Neutrophil (primary cell): ENCODE measurements at regions not wholly inside any gene's neighbourhood (a gene's known extent, or its start where the extent isn't known, plus 50 kb on each side); places are given as distances from the start of the nearest gene placed in this dataset.

Source experiments
- H3K27ac ChIP-seq: fragments of 200-600 bp; sonication (generic); 2 replicates; pipeline ENCODE4 v1.5.1; 2016; ENCODE audit warnings: mild to moderate bottlenecking, moderate library complexity
- H3K27me3 ChIP-seq: fragments of 200-600 bp; sonication (generic); 2 replicates; pipeline ENCODE4 v1.6.0; 2016; ENCODE audit warnings: mild to moderate bottlenecking
- H3K36me3 ChIP-seq: fragments of 200-600 bp; sonication (generic); 2 replicates; pipeline ENCODE4 v1.5.1; 2017
- H3K4me1 ChIP-seq, 2 experiments: fragments of 200-600 bp in 1 of 2; sonication (generic) in 1 of 2; 1 replicate in 1 of 2; 2 replicates in 1 of 2; pipeline versions ENCODE4 v1.5.1 to v1.6.1; 2013 to 2016; ENCODE audit warnings: low read depth in 1 of 2, low read length in 1 of 2, mild to moderate bottlenecking in 1 of 2, moderate library complexity in 1 of 2; ENCODE audit not compliant: control insufficient read depth in 1 of 2, insufficient read depth in 1 of 2
- H3K4me3 ChIP-seq, 2 experiments: fragments of 200-600 bp in 1 of 2; sonication (generic) in 1 of 2; 1 replicate in 1 of 2; 2 replicates in 1 of 2; pipeline ENCODE4 v1.5.1; 2013 to 2016; ENCODE audit warnings: low read depth in 1 of 2, low read length in 1 of 2, mild to moderate bottlenecking in 1 of 2, moderate library complexity in 1 of 2
- H3K9me3 ChIP-seq: fragments of 200-600 bp; sonication (generic); 2 replicates; pipeline ENCODE4 v1.5.1; 2016
- CTCF ChIP-seq: fragments of 200-600 bp; sonication (generic); IDR thresholded peaks from 2 replicates; pipeline ENCODE4 v1.5.1; 2016; ENCODE audit warnings: antibody characterized with exemption

- Histone ChIP-seq H3K27me3 (no peaks in the 10 kb centered on the region), H3K27ac (no peak overlapping the region), H3K36me3 (no peaks in the 10 kb centered on the region), H3K4me1 (no peaks in the 10 kb centered on the region), H3K4me3 (no peak overlapping the region), H3K9me3 (no peaks in the 10 kb centered on the region)
- TF ChIP-seq CTCF: no peak
Observed at GRCh38 chr5:86909418-86910295, 291.9 kb downstream of the COX7C start.

DNA sequence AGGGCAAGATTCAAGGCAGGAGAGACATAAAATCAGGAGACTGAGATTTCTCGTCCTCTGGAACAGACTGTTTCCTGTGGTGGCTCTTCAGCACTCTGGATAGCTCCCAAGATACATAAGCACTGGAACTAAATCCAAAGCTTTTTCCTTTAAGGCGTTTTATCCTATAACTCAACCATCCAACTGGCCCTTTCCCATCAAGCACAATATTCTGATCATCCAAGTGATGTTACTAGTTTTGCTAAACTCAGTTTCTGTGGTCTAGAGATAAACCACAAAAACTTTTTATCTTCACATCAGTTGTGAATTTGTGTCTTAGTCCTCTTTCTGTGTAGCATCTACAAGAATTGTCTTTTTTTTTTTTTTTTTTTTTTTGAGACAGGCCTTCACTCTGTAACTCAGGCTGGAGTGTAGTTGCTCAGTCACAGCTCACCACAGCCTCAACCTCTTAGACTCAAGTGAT, 299.4 kb downstream of the COX7C start:
- TF ChIP-seq CTCF: no peak
- no peak overlapping the region for H3K27ac ChIP-seq

GRCh38 chr5:86918246-86918645, 300.5 kb downstream of the COX7C start:
- peaks cover 4% of the 10 kb centered on the region for H3K9me3 ChIP-seq
- H3K27me3 ChIP-seq: no peaks in the 10 kb centered on the region
- H3K36me3 ChIP-seq: no peaks in the 10 kb centered on the region
- H3K4me1 ChIP-seq: no peaks in the 10 kb centered on the region
- TF ChIP-seq CTCF: no peak
- H3K27ac ChIP-seq: no peak overlapping the region
- H3K4me3 ChIP-seq: no peak overlapping the region

More for the DNA sequence above, 299.4 kb downstream of the COX7C start:
- H3K27me3 ChIP-seq: no peaks in the 10 kb centered on the region
- H3K4me1 ChIP-seq: no peaks in the 10 kb centered on the region
- no peaks in the 10 kb centered on the region for H3K36me3 ChIP-seq
- peaks cover 4% of the 10 kb centered on the region for H3K9me3 ChIP-seq
- no peak overlapping the region for H3K4me3 ChIP-seq

- Histone ChIP-seq H3K9me3 (peaks cover 4% of the 10 kb centered on the region), H3K4me3 (no peak overlapping the region), H3K4me1 (no peaks in the 10 kb centered on the region), H3K27me3 (peaks cover 6% of the 10 kb centered on the region), H3K27ac (no peak overlapping the region), H3K36me3 (no peaks in the 10 kb centered on the region)
- no peak for TF ChIP-seq CTCF
Observed at GRCh38 chr5:86926033-86926432, 308.3 kb downstream of the COX7C start.

GRCh38 chr5:86929123-86929766, 311.5 kb downstream of the COX7C start:
- H3K4me1 ChIP-seq: no peaks in the 10 kb centered on the region
- H3K27me3 ChIP-seq: peaks cover 6% of the 10 kb centered on the region
- no peak overlapping the region for H3K4me3 ChIP-seq
- no peaks in the 10 kb centered on the region for H3K9me3 ChIP-seq
- no peak for TF ChIP-seq CTCF
- no peaks in the 10 kb centered on the region for H3K36me3 ChIP-seq
- no peak overlapping the region for H3K27ac ChIP-seq
